Activated CD4-positive, CD25-positive, alpha-beta regulatory T cell treated with anti-CD3 and anti-CD28 coated beads, Interleukin-2, amount 50 U/mL, for 24 hours (primary cell): ENCODE measurements at regions not wholly inside any gene's neighbourhood (a gene's known extent, or its start where the extent isn't known, plus 50 kb on each side); places are given as distances from the start of the nearest gene placed in this dataset.
"Not testable (repeated sequence)": the region's sequence is repeated elsewhere in the genome, so short reads cannot be mapped to it uniquely, and the experiment has no call there.

Source experiments
- ATAC-seq, 2 donors: fragments of 150-1000 bp; cut with Tn5 transposase; one replicate each; pipeline ENCODE4 v1.10.0; 2021; ENCODE audit warnings: mild to moderate bottlenecking in 1 of 2, moderate library complexity in 1 of 2

DNA sequence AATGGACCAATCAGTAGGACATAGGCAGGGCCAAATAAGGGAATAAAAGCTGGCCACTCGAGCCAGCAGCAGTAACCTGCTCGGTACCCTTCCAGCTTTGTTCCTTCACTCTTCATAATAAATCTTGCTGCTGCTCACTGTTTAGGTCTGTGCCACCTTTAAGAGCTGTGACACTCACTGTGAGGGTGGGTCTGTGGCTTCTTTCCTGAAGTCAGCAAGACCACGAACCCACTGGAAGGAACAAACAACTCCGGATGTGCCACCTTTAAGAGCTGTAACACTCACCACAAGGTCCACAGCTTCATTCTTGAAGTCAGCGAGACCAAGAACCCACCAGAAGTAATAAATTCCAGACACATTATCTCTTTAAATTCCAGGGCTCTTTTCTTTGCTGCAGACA, 1922.3 kb upstream of the PCDH20 start:
- ATAC-seq = no peak

DNA sequence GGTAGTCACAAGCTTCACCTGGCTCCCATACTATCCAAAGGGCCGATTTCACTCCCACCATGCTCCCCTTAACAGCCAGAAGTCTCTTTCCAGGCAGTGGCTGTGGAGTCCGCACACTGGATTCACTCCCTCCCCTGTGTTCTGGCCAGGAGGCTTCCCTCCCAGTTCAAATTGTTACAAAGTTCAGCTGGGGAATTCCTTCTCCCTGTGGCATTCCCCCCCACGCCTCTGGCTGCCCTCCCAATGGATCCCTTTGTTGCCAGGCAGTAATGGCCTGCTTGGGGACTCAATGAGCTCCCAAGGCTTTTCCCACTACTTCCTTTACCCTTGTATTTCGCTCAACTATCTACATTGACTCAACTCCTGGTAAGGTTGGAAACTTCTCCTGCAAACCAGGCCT, 1921.4 kb upstream of the PCDH20 start:
- no peak for ATAC-seq

DNA sequence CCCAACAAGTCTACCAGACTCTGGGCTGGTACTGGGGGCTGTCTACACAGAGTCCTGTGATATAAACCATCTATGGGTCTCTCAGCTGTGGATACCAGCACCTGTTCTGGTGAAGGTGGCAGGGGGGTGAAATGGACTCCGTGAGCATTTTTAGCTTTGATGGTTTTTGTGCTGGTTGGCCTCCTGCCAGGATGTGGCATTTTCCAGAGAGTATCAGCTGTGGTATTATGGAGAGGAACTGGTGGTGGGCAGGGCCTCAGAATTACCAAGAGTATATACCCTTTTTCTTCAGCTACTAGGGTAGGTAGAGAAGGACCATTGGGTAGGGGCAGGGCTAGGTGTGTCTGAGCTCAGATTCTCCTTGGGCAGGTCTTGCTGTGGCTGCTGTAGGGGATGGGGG, 1920.9 kb upstream of the PCDH20 start:
- no peak for ATAC-seq

DNA sequence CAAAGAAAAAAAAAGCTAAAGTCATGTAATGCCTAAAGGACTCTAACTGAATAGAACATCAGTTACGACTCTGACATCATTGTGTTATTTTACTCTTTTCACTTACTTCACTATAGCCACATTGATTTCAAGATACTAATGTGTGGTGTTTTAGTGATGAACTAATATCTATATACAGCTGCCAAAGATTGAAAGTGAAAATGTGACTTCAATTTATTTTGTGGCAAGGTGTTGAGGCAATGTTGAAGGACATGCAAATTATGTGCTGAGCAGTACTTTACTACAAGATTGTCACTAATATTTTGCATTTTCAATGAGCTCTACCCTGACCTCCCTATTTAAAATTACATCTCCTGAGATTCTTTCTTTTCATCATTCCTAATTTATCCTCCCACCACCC, 1911.9 kb upstream of the PCDH20 start:
- ATAC-seq = no peak

DNA sequence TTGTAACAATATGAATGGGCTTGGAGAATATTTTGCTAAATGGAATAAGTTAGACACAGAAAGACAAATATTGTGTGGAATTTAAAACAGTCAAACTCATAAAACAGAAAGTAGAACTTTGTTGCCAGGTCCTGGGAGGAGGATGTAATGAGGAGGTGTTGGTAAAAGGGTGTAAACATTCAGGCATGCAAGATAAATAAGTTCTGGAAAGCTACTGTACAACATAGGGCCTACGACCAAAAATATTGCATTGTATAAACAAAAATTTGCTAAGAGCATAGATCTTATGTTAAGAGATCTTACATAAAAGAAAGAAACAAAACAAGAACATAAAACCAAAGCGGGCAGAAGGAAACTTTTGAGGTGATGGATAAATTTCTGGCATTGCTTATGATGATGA, 1907.8 kb upstream of the PCDH20 start:
- no peak for ATAC-seq

DNA sequence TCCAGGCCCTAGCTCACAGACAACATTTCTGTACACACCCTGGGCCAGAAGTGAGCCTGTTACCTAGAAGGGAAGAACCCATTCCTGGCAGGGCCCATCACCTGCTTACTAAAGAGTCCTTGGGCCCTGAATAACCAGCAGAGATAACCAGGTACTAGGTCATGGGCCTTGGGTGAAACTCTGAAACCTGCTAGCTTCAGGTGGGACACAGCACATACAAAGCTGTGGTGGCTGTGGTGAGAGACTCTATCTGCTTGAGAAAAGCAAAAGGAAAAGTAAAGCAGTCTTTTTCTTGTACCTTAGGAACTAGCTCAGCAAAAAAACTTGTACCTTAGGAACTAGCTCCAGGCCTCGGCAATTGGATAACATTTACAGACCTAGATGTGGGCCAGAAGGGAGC, 1895.9 kb upstream of the PCDH20 start:
- ATAC-seq = no peak

DNA sequence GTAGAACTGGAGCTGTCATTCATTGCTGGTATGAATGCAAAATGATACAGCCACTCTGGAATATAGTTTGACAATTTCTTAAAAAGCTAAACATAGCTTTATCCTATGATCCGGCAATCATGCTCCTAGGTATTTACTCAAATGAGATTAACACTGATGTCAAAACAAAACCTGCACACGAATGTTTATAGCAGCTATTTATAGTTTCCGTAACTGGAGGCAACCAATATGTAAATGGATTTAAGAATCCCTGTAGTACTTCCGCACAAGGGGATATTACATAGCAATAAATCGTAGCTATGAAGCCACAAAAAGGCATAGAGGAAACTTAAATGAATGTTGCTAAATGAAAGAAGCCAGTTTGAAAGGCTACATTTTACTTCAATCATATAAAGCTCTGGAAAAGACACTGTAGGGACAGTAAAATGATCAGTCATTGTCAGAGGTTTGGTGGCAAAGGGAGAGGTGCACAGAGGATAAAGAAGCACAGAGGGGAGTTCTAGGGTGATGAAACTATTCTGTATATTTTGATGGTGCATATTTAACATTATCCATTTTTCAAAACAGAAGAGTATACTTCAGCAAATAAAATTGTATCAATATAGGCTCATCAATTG, 1893.0 kb upstream of the PCDH20 start:
- no peak for ATAC-seq

DNA sequence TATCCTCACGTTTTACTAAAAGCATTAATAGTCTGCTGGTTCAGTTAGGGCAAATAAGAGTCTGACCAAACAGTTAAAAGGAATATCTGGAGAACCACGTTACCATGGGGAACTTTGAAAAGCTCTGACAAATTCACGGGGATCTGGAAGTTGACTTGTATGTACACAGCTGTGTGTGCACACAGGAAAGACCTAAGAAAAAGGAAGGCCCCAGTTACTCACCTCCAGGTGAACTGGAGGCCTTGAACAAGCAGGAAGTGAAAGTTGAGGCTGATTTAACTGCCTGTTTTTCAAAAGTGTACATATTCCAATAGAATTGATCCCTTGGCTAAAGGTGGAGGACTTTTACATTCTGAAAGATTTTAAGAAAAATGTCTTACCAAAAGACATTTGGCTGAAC, 1891.6 kb upstream of the PCDH20 start:
- ATAC-seq = no peak

DNA sequence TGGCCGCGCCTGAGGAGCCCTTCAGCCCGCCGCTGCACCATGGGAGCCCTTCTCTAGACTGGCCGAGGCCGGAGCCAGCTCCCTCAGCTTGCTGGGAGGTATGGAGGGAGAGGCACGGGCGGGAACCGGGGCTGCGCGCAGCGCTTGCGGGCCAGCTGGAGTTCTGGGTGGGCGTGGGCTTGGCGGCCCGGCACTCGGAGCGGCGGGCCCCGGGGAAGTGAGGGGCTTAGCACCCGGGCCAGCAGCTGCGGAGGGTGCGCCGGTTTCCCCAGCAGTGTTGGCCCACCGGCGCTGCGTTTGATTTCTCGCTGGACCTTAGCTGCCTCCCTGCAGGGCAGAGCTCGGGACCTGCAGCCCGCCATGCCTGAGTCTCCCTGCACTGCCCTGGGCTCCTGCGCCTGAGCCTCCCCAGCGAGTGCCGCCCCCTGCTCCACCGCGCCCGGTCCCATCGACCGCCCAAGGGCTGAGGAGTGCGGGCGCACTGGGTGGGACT, 1890.0 kb upstream of the PCDH20 start:
- ATAC-seq = no peak

DNA sequence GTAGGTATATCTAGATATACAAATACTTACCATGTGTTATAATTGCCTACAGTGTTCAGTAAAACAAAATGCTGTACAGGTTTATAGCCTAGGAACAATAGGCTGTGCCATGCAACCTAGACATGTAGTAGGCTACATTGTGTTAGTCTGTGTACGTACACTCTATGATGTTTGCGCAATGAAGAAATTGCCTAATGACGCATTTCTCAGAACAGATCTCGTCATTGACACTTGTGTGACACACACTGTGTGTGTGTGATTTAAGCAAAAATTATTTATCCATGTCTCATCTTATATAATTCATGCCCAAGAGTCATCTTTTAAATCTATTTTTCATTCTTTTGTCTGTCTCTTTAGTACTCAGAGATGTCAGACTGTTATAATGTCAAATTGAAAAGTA, 1888.8 kb upstream of the PCDH20 start:
- ATAC-seq = no peak

DNA sequence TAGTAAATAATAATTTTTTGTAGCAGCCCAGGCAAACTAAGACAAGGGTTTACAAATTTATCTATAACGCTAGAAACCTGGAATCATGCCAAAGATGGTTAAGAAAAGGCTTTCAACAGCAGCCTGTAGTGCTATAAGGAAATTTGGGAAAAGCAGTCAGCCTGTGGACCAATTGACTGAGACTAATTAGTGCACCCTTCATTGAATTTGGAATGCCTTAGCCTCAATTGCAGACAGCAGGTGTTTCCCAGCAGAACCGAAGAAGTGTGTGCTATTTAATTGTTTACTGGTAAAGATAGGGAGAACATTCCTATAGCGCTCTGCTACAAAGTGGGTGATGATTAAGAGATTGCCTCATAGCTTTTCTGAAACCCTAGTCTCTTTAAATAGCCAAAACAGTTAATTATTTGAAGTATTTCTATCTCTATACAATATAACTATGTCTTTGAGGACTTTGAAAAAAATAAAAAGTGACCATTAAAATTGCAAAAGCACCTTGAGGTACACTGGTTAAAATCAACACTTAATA, 1884.3 kb upstream of the PCDH20 start:
- no peak for ATAC-seq

DNA sequence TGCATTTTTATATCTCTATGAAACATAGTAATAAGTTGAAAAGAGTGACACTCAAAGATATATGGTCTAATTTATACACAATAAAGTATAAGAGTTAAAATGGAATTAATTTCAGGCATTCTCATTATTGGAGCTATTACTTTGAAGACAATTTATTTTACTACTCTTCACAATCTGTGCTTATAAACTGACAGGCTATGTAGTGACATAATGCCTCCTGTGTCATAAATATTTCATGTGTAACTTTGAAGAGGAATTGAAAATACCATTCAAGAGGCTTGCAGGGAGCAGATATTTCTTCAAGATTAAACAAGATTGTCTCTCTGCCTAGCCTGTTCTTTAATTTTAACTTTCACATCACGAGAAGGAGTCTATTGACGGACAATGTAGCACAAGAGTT, 1881.5 kb upstream of the PCDH20 start:
- no peak for ATAC-seq

DNA sequence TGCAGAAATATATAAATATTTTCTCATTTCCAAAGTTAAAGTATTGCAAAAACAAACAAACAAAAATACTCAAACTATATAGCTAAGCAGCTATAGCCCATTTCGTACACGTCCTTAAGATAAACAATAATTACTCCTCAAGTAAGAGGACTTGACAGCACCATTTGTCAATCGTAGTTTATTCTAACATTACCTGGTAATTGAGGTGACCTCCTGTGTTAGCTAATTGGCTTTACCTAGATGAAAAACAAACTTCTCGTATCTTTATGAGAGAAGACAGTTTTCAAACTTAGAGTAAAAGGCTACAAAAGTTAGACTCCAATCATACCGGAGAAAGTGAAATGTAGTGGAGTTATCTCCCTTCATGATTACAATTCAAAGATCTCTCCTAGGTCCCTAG, 1876.1 kb upstream of the PCDH20 start:
- ATAC-seq = no peak

DNA sequence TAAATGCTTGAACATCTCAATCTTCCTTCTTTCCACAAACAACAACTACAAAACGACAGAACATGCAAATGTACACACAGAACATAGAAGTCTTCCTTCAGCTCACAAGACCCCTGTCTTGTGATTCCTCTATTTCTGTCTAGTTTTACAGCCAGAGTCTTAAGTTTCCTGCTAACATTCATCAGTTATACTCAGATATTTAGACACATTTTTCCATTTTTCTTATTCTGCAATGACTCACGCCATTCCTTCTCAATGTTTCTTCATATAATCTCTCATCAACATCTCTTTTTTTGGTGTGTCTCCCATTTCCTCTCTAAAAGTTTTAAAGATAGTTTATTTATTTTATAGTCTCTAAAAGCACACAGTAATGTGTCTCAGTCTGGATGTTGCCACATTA, 1872.9 kb upstream of the PCDH20 start:
- ATAC-seq = no peak

DNA sequence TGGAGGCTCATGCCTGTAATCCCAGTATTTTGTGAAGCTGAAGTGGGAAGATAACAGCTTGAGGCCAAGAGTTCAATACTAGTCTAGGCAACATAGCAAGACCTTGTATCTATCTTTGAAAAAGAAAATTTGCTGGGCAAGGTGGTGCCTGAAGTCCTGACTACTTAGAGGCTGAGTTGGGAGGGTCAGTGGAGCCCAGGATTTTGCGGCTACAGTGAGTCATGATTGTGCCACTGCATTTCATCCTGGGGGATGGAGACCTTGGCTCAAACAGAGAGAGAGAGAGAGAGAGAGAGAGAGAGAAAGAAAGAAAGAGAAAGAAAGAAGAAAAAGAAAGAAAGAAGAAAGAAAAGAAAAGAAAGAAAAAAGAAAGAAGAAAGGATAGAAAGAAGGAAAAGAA, 1872.3 kb upstream of the PCDH20 start:
- ATAC-seq = no peak

DNA sequence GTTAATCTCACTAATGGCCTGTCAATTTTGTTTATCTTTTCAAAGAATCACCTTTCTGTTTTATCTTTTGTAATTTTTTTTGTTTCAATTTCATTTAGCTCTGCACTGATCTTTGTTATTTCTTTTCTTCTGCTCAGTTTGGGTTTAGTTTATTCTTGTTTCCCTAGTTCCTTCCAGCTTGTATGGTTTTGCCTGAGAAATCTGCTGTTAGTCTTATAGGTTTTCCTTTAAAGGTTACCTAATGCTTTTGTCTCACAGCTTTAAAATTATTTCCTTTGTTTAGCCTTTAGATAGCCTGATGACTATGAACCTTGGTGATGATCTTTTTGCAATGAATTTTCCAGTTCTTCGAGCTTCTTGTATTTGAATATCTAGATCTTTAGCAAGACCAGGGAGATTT, 1869.8 kb upstream of the PCDH20 start:
- no peak for ATAC-seq

DNA sequence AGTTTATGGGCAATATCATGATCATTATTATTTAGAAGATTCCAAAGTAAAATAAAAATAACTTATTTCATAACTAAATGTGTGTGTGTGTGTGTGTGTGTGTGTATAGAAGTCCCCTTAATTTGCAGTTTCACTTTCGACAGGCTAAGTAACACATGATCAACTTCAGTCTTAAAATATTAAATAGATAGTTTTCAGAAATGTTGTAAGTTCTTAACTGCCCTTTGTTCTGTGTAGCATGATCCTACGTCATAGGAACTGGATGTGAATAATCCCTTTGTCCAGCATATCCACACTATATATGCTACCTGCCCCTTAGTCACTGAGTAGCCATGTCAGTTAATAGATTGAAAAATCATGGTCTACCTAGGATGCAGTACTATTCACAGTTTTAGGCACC, 1863.5 kb upstream of the PCDH20 start:
- no peak for ATAC-seq

DNA sequence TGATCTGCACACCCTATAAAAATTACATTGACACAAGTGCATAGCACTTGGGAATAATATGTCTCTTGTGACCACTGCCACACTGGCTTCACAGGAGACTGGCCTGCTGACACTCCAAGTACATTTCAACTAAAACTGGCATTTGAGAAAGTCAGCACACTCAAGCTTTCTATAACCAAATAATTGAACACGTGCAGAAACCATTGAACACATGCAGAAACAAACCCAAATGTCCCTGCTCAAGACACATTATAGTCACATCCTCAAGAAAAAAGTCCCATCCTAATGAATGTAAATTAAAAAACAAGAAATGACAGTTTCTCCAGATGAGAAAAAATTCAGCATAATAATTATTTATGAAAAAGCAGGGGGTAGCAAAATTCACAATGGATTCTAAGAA, 1859.1 kb upstream of the PCDH20 start:
- ATAC-seq = no peak

DNA sequence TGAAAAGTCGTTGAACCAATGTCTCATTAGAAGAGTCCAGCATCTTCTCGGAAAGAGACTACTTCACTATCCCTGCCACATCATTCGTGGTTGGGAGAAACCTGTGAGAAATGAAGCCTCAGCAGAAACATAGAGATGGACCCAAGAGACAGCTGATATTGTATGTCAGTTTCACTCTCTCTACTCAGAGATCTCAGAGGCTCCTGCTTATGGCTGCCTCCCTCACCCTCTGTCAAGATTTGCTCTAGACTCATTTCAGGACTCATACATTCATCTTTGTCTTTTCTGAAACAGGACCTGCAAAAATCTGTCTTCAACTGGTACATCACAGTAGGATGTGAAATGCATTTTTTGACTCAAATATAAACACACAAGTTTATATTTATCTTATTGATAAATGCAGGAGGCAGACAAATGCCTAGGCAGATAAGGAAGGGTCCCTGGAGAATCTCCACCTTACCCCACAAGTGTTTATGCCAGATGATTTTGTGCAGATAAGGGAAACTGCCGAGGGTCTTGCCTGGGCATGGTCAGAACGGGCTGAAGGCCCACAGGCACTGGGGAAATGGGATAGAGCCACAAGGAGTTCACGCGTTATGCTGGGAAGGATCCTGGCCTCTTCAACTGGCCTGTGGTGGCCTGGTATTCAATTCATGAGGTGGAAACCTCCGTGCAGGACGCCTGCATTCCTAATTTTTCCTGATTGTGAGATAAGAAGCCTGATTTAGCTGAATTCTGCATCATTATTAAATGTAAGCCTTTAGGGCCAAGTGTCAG, 1834.0 kb upstream of the PCDH20 start:
- no peak for ATAC-seq

DNA sequence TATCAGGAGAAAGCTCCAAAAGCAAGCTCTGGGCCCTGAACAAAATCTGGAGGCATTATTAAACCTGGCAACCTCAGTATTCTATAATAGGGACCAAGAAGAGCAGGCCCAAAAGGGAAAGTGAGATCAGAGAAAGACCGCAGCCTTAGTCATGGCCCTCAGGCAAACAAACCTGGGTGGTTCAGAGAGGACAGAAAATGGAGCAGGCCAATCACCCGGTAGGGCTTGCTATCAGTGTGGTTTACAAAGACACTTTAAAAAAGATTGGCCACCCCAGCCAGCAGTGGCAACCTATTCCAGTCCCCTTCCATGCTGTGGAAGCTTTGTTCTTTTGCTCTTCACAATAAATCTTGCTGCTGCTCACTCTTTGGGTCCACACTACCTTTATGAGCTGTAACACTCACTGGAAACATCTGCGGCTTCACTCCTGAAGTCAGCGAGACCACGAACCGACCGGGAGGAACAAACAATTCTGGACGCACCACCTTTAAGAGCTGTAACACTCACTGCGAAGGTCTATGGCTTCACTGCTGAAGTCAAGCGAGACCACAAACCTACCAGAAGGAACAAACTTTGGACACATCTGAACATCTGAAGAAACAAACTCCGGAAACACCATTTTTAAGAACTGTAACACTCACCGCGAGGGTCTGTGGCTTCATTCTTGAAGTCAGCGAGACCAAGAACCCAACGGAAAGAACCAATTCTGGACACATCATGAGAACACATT, 1821.2 kb upstream of the PCDH20 start:
- ATAC-seq = not testable (repeated sequence)

DNA sequence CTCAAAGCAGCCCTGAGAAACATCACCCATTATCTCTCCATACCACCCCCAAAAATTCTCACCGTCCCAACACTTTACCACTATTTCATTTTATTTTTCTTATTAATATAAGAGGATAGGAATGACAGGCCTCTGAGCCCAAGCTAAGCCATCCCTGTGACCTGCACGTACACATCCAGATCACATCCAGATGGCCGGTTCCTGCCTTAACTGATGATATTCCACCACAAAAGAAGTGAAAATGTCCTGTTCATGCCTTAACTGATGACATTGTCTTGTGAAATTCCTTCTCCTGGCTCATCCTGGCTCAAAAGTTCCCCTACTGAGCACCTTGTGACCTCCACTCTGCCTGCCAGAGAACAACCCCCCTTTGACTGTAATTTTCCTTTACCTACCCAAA, 1802.9 kb upstream of the PCDH20 start:
- ATAC-seq = not testable (repeated sequence)

DNA sequence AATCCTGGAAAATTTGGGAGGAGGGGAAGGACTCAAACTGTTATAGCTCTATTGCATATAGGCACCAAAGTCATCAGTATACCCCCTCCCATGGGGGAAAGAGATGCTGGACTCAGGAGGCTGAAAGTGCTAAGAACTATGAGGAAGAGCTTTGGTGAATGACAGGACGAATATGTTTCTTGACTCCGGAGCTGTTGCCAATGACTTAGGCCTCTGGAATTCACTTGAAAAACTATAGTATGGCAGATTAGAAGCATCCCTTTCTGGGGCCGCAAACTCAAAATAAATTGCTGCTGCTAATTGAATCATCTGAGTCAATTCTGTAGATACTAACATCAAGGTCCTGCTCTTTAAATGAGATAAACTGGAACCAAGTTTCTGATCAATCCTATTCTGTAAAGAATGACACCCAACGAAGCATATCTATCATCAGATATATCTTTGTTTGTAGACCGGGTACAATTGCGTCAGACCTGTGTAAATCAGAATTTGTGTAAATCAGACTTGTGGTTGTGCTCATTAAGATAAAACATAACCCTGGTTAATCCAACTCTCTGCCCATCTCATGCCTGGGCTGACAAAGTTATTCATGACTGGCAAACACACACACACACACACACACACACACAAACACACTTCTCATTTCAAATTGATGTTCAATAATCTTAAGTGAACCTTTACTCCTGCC, 1793.8 kb upstream of the PCDH20 start:
- ATAC-seq = no peak

DNA sequence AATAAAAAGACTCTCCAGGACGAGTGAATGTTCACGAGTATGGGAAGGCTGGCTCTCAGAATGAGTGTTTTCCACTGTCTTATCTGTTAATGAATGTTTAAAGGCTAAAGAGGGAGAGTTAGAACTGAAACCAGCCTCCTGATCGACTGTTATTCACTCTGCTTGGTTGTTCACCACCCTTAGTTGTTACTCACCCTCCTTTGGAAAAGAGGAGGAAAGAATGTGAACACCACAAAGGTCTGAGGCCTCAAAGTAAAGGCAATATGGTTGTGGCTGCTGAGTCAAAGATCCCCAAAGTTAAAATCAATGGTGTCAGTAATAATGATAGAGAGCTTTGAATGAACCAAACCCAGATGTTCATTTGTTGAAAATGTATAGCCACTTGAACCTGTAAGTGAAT, 1793.2 kb upstream of the PCDH20 start:
- ATAC-seq = no peak
